ENCODE measurements at regions not wholly inside any gene's neighbourhood (a gene's known extent, or its start where the extent isn't known, plus 50 kb on each side); places are given as distances from the start of the nearest gene placed in this dataset.
"Not testable (repeated sequence)": the region's sequence is repeated elsewhere in the genome, so short reads cannot be mapped to it uniquely, and the experiment has no call there.

GRCh38 chrX:34404386-34405070 is 252.6 kb downstream of the TMEM47 start:
- DNase-seq, result no peak

- DNase-seq, result no peak
These were observed 255.7 kb downstream of the TMEM47 start for GRCh38 chrX:34401411-34401810.

GRCh38 chrX:34382416-34382815 is 250.3 kb upstream of the FAM47A start:
- no peak for DNase-seq

- DNase-seq, result no peak
These were observed 249.1 kb upstream of the FAM47A start for GRCh38 chrX:34381241-34381640.

- no peak for DNase-seq
These were observed 247.8 kb upstream of the FAM47A start for GRCh38 chrX:34379891-34380290.

- no peak for DNase-seq
These were observed 245.5 kb upstream of the FAM47A start for GRCh38 chrX:34377645-34378044.

- DNase-seq, result no peak
These were observed 239.6 kb upstream of the FAM47A start for GRCh38 chrX:34371754-34372153.

GRCh38 chrX:34365471-34365870 is 233.4 kb upstream of the FAM47A start:
- DNase-seq, result peak in 2 of 58 donors; percentile 0 to 3

GRCh38 chrX:34350561-34351335 is 218.6 kb upstream of the FAM47A start:
- DNase-seq, result no peak

GRCh38 chrX:34343001-34343400 is 210.9 kb upstream of the FAM47A start:
- no peak for DNase-seq

- DNase-seq, result no peak
These were observed 209.7 kb upstream of the FAM47A start for GRCh38 chrX:34341814-34342213.

GRCh38 chrX:34341258-34341657 is 209.1 kb upstream of the FAM47A start:
- no peak for DNase-seq

GRCh38 chrX:34338046-34338445 is 205.9 kb upstream of the FAM47A start:
- no peak for DNase-seq

- DNase-seq, result not testable (repeated sequence)
These were observed 203.3 kb upstream of the FAM47A start for GRCh38 chrX:34335376-34335775.

GRCh38 chrX:34332334-34332733 is 200.2 kb upstream of the FAM47A start:
- no peak for DNase-seq

- DNase-seq, result no peak
These were observed 193.3 kb upstream of the FAM47A start for GRCh38 chrX:34325460-34325859.

- DNase-seq, result not testable (repeated sequence)
These were observed 188.3 kb upstream of the FAM47A start for GRCh38 chrX:34320424-34320823.

GRCh38 chrX:34300871-34301270 is 168.8 kb upstream of the FAM47A start:
- DNase-seq, result peak in 17 of 58 donors; percentile 0 to 13 (median 0)

- no peak for DNase-seq
These were observed 167.4 kb upstream of the FAM47A start for GRCh38 chrX:34299451-34299967.

- no peak for DNase-seq
These were observed 162.6 kb upstream of the FAM47A start for GRCh38 chrX:34294665-34295064.

- DNase-seq, result no peak
These were observed 156.7 kb upstream of the FAM47A start for GRCh38 chrX:34288782-34289181.

- no peak for DNase-seq
These were observed 147.9 kb upstream of the FAM47A start for GRCh38 chrX:34279866-34280560.
